NT2/D1 (cell line): ENCODE measurements at regions not wholly inside any gene's neighbourhood (a gene's known extent, or its start where the extent isn't known, plus 50 kb on each side); places are given as distances from the start of the nearest gene placed in this dataset.

Source experiments
- SUZ12 ChIP-seq: IDR thresholded peaks from 2 replicates; pipeline ENCODE4 v1.6.1; 2011; ENCODE audit not compliant: insufficient read length, insufficient read depth; ENCODE audit errors: extremely low read depth
- YY1 ChIP-seq: IDR thresholded peaks from 2 replicates; pipeline ENCODE4 v1.6.1; 2011; ENCODE audit not compliant: insufficient read length, insufficient read depth

DNA sequence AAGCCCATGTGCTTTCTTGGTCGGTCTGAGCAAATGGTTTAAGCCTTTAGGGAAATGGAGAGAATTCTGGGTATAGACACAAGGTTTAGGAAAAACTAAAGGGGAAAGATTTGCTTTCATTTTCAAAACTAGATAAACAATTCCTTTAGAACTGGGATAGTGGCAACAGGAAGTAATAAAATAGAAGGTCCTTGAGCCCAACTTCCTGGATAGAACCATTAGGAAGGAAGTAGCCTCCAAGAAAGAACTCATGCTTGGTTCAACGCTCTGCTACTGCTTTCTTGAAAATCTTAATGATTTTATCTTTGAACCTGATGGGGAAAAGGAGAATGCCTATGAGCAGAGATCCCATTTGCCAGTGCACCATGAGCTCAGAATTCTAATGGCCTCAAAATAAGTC is 147.0 kb upstream of the THRB start:
- TF ChIP-seq YY1 (no peak), SUZ12 (no peak)
